IPS-NIHi7 (cell line): ENCODE measurements at regions not wholly inside any gene's neighbourhood (a gene's known extent, or its start where the extent isn't known, plus 50 kb on each side); places are given as distances from the start of the nearest gene placed in this dataset.
"Not testable (repeated sequence)": the region's sequence is repeated elsewhere in the genome, so short reads cannot be mapped to it uniquely, and the experiment has no call there.

Source experiments
- DNase-seq: peaks from one replicate; pipeline ENCODE4 v3.0.0; 2012; ENCODE audit warnings: mixed read lengths; ENCODE audit errors: extremely low spot score

DNA sequence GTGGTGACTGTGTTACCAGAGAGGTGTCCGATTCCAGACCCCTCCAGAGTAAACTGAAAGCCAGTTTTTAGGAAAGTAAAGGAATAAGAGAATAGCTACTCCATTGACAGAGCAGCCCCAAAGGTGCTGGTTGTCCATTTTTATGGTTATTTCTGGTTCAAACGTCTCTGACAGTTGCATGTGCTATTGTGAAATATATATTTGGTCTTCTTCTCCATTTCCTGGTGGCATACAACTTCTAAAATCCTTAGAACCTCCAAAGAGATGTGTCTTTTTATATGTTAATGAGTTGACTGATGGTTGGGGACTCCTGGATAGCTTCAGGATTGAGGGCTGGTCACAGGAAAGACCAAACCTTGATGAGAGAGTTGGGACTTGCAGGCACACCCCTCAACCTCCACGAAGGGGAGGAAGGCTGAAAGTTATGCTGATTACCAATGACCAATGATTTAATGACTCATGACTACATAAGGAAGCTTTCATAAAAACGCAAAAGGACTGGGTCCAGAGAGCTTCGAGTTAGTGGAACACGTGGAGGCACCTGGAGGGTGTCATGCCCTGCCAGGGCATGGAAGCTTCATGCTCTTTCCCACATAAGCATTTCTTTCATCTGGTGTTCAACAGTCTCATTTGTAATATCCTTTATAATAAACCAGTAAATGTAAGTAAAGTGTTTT is 100.7 kb downstream of the SLC16A1 start:
- no peak for DNase-seq

DNA sequence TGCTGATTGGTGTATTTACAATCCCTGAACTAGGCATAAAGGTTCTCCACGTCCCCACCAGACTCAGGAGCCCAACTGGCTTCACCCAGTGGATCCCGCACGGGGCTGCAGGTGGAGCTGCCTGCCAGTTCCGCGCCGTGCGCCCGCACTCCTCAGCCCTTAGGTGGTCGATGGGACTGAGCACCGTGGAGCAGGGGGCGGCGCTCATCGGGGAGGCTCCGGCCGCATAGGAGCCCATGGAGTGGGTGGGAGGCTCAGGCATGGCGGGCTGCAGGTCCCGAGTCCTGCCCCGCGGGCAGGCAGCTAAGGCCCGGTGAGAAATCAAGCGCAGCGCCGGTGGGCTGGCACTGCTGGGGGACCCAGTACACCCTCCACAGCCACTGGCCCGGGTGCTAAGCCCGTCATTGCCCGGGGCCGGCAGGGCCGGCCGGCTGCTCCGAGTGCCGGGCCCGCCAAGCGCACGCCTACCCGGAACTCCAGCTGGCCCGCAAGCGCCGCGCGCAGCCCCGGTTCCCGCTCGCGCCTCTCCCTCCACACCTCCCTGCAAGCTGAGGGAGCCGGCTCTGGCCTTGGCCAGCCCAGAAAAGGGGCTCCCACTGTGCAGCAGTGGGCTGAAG is 101.5 kb downstream of the SLC16A1 start:
- DNase-seq: not testable (repeated sequence)

DNA sequence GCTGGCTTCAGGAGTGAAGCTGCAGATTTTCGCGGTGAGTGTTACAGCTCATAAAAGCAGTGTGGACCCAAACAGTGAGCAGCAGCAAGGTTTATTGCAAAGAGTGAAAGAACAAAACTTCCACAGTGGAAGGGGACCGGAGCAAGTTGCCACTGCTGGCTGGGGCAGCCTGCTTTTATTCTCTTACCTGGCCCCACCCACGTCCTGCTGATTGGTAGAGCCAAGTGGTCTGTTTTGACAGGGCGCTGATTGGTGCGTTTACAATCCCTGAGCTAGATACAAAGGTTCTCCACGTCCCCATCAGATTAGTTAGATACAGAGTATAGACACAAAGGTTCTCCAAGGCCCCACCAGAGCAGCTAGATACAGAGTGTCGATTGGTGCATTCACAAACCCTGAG is 102.1 kb downstream of the SLC16A1 start:
- not testable (repeated sequence) for DNase-seq

DNA sequence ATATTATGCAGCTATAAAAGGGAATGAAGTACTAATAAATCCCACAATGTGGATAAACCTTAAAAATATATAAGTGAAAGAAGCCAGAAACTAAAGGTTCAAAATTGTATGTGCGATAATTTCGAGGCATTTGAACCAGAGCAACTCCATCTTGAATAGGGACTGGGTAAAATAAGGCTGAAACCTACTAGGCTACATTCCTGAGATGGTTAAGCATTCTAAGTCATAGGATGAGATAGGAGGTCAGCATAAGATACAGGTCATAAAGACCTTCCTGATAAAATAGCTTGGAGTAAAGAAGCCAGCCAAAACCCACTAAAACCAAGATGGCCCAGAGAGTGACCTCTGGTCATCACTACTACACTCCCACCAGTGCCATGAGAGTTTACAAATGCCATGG is 103.1 kb downstream of the SLC16A1 start:
- no peak for DNase-seq

DNA sequence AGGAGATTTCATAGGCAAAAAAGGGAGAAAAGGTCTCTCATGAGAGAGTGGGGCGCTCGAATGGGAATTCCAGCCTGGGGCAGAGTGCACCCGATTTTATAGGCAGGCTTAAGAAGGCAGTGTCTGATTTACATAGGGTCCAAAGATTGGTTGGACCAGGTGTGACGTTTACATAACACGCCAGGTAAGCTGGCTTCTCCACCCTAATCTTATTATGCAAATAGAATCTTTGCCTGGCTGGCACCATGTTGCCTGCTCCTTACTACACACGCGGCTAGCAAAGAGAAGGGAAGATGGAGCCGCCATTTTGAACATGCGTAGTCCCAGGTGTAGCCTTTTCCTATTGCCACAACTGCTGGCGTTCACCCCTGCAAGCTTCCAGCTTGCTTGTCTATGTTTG is 103.7 kb downstream of the SLC16A1 start:
- DNase-seq: no peak

DNA sequence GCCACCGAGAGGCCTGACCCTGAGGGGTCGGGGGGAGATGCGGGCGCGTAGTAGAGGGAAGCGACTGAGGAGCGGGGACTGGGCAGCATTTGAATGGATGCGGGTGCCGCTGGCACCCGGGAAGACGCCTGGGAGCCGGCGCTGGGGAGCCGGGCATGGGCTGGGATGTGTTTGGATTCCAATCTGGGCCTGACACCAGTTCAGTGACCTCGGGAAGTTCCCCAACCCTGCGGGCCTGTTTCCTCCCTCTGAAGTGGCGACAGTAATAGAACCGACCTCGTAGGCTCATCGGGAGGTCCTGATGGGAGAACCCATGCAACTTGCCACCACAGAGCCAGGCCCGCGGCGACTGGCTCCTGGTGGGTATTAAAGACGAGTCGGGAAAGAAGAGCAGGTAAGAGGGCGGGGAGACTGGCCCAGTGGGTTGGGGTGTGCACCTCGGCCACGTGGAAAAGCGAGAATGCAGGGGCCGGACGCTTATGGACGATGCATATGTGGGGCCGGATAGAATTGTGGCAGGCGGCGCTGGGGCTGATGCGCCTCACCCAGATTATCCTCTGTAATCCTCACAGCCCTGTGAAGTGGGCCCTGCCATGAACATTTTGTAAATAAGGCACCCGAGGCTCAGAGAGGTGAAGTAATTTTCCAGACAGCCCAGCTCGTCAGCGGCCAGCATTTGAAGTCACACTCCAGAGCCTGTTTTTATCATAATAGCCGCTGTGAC is 105.8 kb downstream of the SLC16A1 start:
- no peak for DNase-seq

DNA sequence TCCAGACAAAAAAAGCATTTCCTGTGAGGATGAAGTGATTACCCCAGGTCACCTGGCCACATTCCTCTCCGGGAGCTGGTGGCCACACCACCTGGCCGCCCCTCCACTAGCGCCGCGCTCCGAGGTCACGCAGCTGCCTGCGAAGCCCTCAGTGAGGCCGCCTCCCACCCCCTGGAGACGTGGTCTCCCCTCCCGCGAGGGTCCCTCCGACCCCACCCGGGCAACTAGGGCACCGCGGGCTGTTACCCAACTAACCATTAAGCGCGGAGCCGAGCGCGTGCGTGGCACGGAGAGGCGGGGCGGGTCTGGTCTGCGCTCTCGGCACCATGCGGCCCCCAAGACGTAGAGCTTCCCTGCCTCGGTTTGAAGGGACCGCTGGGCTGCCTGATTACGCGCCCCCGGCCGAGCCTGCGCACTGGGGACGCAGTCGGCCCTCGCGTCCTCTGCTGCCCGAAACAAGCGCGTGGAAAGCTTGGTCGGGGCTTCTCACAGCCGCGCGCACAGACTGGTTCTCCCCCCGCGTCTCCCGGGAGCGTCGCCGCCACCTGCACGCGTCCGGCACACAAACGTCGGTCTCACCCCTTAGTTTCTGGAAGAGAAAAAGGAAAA is 106.5 kb downstream of the SLC16A1 start:
- DNase-seq: peak; percentile 58

DNA sequence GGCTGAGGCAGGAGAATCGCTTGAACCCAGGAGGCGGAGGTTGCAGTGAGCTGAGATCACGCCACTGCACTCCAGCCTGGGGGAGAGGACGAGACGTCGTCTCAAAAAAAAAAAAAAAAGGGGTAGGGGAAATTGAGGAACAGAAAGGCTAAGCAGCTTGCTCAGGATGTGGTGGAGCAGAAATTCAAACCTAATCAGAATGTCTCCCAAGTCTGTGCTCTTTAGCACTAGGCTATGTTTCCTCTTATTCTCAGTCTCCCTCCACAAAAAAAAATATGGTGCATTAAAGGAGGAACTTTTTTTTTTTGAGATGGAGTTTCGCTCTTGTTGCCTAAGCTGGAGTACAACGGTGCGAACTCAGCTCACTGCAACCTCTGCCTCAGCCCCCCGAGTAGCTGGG is 114.2 kb downstream of the SLC16A1 start:
- DNase-seq: no peak

DNA sequence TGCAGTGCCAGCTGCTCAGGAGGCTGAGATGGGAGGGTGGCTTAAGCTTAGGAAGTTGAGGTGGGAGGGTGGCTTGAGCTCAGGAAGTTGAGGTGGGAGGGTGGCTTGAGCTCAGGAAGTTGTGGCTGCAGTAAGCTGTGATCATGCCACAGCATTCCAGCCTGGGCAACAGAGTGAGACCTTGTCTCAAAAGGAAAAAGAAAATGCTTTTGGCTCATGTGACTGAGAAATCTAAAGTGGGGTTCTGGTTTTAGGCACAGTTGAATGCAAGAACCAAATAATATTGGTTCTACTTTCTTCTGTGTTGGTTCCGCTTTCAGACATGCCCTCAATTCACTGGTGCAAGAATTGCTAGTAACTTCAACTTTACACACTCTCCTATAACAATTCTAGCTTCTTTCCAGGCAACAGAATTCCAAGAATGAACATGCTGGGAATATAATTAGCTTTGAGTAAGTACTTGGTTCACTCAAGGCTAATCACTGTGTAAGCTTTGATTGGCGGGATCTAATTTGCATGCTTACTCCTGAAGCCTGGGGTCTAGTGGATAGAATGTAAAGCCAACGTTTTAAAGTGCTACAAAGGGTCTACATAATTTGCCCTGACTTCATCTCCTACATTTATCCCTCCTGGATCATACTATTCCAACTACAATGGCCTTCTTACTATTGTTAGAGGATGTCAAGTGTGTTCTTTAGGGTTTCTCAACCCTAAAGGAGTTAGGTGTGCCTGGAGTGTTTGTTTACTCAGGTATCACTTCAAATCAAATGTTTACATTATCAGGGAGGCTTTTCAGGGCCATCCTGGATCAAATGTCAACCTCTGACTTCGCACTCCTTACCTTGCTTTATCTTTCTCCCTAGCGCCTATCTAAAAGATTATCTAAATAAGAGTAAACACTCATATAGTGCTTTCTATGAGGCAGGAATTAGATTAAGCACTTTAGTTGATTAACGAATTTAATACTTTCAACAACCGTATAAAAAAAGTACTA is 115.1 kb downstream of the SLC16A1 start:
- no peak for DNase-seq

DNA sequence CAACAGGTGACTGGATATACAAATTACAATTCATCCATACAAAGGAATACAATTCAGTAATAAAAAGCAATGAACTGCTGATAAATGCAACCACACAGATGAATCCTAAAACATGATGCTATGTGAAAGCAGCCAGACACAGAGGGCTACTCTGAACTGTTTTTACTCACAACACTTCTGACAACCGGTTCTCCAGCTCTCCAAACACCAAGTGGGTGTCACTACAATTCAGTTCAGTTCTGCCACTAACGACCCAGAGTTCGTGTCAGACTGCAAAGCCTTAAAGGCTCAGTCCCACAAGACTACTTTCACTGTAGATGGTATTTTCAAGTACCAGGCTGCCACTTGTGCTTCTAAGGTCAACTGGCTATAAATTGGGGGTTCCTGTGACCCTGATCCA is 119.4 kb downstream of the SLC16A1 start:
- DNase-seq: no peak

DNA sequence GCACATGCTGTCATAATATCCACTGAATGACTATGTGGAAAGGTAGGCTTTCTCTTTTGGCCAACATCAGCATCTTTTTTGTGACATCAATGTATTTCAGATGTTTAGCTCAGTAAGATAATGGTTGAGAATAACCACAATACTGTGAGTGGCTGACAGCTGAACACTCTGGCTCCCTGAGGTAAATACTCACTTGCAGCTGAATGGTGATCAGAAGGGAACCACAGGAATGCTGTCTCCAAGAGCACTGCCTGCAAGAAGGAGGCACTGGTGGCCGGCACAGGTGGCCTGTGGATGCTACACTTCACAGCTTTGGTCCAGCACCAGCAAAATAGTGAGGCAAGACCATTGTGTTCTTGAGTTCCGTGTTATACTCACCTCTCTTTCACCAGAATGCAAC is 118.7 kb upstream of the PPM1J start:
- DNase-seq: no peak

DNA sequence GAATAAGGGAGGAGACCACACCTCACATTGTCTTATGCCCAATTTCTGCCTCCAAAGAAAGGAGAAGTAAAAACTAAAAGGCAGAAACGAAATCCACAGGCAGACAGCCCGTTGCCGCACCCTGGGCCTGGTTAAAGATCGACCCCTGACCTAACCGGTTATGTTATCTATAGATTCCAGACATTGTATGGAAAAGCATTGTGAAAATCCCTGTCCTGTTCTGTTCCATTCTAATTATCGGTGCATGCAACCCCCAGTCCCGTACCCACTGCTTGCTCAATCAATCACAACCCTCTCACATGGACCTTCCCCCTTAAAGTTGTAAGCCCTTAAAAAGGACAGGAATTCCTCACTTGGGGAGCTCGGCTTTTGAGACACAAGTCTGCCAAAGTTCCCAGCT is 117.1 kb upstream of the PPM1J start:
- not testable (repeated sequence) for DNase-seq

DNA sequence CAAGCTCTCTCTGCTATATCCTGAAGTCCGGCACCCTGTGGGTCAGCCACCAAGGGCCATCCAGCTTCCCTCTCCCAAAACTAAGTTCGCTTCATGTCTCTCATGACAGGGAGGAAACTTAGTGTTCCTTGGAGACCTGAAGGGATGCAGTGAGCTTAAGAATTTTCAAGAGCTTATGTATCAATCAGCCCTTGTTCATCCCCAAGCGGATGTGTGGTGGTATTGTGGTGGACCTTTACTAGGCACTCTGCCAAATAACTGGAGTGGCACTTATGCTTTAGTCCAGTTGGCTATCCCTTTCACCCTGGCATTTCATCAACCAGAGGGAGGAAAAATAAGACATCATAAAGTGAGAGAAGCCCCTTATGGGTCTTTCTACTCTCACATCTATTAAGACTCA is 114.6 kb upstream of the PPM1J start:
- not testable (repeated sequence) for DNase-seq

DNA sequence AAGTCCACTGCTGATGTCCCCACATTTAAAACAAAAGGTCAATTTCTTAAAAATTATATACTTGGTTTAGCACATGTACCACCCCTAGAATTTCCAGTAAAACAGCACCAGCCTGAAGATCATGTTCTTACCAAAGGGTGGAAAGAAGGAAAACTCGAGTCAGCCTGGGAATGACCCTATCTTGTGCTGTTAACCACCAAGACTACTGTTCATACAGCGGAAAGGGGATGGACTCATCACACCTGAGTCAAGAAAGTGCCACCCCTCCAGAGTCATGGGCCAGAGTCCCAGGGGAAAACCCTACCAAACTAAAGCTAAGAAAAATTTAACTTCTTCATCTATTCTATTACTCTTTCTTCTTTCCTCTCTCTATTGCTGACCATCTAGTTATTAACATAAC is 113.6 kb upstream of the PPM1J start:
- DNase-seq: no peak

DNA sequence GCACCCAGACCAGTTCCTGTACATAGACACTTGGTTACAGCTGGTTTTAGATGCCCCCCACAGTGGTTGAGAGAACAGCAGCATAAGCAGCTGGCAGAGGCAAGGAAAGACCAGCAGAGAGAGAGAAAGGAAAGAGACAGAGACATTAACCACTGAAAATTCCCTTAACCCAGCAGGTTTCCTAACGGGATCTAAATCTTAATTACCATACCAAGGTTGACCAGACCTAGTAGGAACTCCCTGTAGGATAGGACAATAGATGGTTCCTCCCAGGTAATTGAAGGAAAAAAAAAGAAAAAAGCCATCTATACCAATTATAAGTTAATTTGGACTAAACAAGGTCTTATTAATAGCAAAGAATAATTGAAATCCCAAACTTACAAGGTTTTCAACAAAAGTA is 112.3 kb upstream of the PPM1J start:
- DNase-seq: not testable (repeated sequence)

DNA sequence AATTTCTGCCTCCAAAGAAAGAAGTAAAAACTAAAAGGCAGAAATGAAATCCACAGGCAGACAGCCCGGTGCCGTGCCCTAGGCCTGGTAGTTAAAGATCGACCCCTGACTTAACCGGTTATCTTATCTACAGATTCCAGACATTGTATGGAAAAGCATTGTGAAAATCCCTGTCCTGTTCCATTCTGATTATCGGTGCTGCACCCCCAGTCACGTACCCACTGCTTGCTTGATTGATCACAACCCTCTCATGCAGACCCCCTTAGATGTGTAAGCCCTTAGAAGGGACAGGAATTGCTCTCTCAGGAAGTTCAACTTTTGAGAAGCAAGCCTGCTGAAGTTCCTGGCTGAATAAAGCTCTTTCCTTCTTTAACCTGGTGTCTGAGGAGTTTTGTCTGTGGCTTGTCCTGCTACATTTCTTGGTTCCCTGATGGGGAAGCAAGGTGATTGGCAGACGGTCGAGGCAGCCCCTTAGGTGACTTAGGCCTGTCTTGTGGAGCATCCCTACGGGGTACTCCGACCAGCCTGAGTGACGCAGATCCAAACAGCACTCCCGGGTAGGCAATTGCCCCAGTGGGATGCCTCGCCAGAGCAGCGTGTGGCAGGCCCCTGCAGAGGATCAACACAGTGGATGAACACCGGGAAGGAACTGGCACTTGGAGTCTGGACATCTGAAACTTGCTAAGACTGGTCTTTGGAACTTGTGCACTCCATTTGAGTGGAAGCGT is 111.2 kb upstream of the PPM1J start:
- DNase-seq: peak; percentile 7

DNA sequence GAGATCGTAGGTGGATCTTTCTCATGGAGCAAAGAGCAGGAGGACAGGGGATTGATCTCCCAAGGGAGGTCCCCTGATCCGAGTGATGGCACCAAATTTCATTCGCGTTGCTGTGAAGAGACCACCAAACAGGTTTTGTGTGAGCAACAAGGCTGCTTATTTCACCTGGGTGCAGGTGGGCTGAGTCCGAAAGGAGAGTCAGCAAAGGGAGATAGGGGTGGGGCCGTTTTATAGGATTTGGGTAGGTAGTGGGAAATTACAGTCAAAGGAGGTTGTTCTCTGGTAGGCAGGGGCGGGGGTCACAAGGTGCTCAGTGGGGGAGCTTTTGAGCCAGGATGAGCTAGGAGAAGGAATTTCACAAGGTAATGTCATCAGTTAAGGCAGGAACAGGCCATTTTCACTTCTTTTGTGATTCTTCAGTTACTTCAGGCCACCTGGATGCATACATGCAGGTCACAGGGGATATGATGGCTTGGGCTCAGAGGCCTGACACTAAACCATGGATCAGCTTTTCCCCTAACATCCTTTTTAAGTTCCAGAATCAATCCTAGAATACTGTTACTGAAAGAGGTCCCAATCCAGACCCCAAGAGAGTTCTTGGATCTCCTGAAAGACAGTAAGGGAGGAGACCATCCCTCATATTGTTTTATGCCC is 110.6 kb upstream of the PPM1J start:
- DNase-seq: not testable (repeated sequence)

DNA sequence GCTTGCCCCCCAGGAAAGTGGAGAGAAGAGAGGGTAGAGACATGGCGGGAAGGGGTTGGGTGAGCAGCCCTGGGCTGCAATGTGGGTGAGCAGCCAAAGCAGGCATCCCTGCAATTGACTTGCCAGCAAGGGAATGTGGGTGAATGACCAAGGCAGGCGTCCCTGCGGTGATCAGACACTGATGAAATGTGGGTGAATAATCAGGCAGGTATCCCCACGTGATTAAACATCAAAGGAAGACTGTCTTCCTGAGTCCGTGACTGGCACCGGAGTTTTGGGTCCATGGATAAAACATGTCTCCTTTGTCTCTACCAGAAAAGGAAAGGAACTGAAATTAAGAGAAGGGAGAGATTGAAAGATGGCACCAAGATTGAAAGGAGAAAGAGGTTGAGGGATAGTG is 109.9 kb upstream of the PPM1J start:
- DNase-seq: not testable (repeated sequence)

DNA sequence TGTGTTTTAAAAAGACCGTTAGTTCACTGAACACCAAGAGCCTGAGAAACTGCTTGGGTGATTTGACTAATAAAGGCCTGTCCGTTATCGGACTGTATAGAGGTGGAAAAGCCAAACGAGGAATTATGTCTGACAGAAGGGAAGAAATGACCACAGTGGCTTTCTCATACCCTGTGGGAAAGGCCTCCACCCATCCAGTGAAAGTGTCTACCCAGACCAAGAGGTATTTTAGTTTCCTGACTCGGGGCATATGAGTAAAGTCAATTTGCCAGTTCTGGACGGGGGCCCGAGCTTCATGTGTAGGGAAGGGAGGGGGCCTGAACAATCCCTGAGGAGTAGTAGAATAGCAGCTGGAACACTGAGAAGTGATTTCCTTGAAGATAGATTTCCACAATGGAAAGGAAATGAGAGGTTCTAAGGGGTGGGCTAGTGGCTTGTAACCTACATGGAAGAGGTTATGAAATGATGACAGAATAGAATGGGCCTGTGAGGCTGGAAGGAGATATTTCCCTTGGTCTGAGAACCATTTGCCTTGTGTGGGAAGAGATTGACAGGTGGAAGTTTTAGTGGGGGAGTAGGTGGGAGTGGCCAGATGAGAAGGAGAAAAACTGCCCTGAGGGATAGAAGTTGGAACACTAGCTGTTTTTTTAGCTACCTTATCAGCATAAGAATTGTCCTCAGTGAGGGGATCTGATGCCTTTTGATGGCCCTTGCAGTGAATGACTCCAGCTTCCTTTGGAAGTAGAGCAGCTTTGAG is 106.4 kb upstream of the PPM1J start:
- DNase-seq: not testable (repeated sequence)
